H1 (cell line): ENCODE measurements at regions not wholly inside any gene's neighbourhood (a gene's known extent, or its start where the extent isn't known, plus 50 kb on each side); places are given as distances from the start of the nearest gene placed in this dataset.

Experiments
- TF ChIP-seq, protein P1 (sequence below): IDR thresholded peaks from 2 replicates; pipeline ENCODE4 v1.6.1; 2012; ENCODE audit warnings: low read length, inconsistent platforms

DNA sequence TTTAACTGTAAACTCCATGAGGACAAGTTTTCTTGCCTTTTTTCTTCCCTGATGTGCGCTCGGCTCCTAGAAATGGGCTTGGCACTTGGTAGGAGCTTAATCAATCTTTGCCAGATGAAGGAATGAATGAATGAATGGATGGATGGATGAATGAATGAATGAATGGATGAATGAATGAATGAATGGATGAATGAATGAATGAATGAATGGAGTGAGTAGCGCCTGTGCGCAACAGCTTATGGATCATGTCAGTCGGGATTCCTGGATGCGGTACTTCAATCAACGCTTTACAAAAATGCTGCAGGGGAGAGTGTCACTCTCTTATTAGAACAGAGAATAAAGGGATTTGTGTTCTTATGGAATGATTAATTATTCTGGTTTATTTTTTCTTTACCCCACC lies 267.3 kb downstream of the TFAP2C start (continued):
- TF ChIP-seq, protein P1, sequence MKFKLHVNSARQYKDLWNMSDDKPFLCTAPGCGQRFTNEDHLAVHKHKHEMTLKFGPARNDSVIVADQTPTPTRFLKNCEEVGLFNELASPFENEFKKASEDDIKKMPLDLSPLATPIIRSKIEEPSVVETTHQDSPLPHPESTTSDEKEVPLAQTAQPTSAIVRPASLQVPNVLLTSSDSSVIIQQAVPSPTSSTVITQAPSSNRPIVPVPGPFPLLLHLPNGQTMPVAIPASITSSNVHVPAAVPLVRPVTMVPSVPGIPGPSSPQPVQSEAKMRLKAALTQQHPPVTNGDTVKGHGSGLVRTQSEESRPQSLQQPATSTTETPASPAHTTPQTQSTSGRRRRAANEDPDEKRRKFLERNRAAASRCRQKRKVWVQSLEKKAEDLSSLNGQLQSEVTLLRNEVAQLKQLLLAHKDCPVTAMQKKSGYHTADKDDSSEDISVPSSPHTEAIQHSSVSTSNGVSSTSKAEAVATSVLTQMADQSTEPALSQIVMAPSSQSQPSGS: no peak
